ENCODE measurements at regions not wholly inside any gene's neighbourhood (a gene's known extent, or its start where the extent isn't known, plus 50 kb on each side); places are given as distances from the start of the nearest gene placed in this dataset.

- WGBS (ENCODE audit: low lambda C conversion rate, missing lambda C conversion rate), result 40% methylated on average over 3 of the region's 3 CpGs
- DNase-seq (ENCODE audit: low spot score), result no peak
- H3K27ac ChIP-seq, result no peak overlapping the region
Observed at GRCh38 chr7:24464861-24465260, 108.4 kb upstream of the PALS2 start.

GRCh38 chr7:24466168-24466768 is 107.0 kb upstream of the PALS2 start:
- H3K79me2 ChIP-seq, result no peaks in the 10 kb centered on the region

More at GRCh38 chr7:24464861-24465260, 108.4 kb upstream of the PALS2 start:
- Histone ChIP-seq H3K27me3 (no peaks in the 10 kb centered on the region), H3K4me2 (no peak overlapping the region), H3K4me3 (no peak overlapping the region), H2AFZ (no peak overlapping the region), H3K79me2 (no peaks in the 10 kb centered on the region), H3K9me2 (replicated peaks; ENCODE audit: insufficient read depth) (peaks cover 4% of the 10 kb centered on the region), H4K20me1 (ENCODE audit: insufficient read depth, poor library complexity, severe bottlenecking) (no peaks in the 10 kb centered on the region), H3K36me3 (replicated peaks; ENCODE audit: insufficient read depth, low read depth) (no peaks in the 10 kb centered on the region), H3K4me1 (ENCODE audit: insufficient read depth) (peaks cover 7% of the 10 kb centered on the region), H3K9me3 (ENCODE audit: low read depth) (no peaks in the 10 kb centered on the region)
- TF ChIP-seq EZH2phosphoT487 (IDR thresholded peaks at IDR 0.05; ENCODE audit: low read depth, severe bottlenecking, unreplicated experiment), result no peak
- TF ChIP-seq EZH2 (IDR thresholded peaks at IDR 0.05; ENCODE audit: borderline replicate concordance), result no peak
- TF ChIP-seq, protein P1, sequence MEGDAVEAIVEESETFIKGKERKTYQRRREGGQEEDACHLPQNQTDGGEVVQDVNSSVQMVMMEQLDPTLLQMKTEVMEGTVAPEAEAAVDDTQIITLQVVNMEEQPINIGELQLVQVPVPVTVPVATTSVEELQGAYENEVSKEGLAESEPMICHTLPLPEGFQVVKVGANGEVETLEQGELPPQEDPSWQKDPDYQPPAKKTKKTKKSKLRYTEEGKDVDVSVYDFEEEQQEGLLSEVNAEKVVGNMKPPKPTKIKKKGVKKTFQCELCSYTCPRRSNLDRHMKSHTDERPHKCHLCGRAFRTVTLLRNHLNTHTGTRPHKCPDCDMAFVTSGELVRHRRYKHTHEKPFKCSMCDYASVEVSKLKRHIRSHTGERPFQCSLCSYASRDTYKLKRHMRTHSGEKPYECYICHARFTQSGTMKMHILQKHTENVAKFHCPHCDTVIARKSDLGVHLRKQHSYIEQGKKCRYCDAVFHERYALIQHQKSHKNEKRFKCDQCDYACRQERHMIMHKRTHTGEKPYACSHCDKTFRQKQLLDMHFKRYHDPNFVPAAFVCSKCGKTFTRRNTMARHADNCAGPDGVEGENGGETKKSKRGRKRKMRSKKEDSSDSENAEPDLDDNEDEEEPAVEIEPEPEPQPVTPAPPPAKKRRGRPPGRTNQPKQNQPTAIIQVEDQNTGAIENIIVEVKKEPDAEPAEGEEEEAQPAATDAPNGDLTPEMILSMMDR (IDR thresholded peaks at IDR 0.05; ENCODE audit: poor library complexity), result no peak

DNA sequence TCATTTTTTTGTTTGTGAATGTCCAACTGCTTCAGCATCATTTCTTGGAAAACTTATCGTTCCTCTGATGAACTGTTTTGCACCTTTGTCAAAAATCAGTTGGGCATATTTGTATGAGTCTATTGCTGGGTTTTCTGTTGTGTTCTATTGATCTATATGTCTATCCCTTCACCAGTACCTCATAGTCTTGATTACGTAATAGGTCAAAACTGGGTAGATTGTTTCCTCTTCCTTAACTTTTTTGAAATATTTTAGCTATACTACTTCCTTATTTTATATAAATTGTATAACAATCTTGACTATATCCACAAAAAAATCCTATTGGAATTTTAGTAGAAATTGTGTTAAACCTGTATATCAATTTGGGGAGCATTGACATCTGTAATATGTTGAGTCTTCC is 104.1 kb upstream of the PALS2 start:
- peaks cover 7% of the 10 kb centered on the region for H3K4me1 ChIP-seq (ENCODE audit: insufficient read depth)
- no peak overlapping the region for H3K4me3 ChIP-seq
- TF ChIP-seq, protein P1 (IDR thresholded peaks at IDR 0.05; ENCODE audit: poor library complexity), result no peak
- no peak for TF ChIP-seq EZH2phosphoT487 (IDR thresholded peaks at IDR 0.05; ENCODE audit: low read depth, severe bottlenecking, unreplicated experiment)
- TF ChIP-seq EZH2 (IDR thresholded peaks at IDR 0.05; ENCODE audit: borderline replicate concordance), result no peak
- H2AFZ ChIP-seq, result no peak overlapping the region
- H4K20me1 ChIP-seq (ENCODE audit: insufficient read depth, poor library complexity, severe bottlenecking), result no peaks in the 10 kb centered on the region
- no peak overlapping the region for H3K27ac ChIP-seq
- no peaks in the 10 kb centered on the region for H3K9me3 ChIP-seq (ENCODE audit: low read depth)
- H3K36me3 ChIP-seq (replicated peaks; ENCODE audit: insufficient read depth, low read depth), result no peaks in the 10 kb centered on the region
- H3K4me2 ChIP-seq, result no peak overlapping the region
- no peaks in the 10 kb centered on the region for H3K27me3 ChIP-seq
- no peaks in the 10 kb centered on the region for H3K79me2 ChIP-seq
- WGBS (ENCODE audit: low lambda C conversion rate, missing lambda C conversion rate), result 91% methylated on average over 2 of the region's 2 CpGs
- H3K9me2 ChIP-seq (replicated peaks; ENCODE audit: insufficient read depth), result no peaks in the 10 kb centered on the region
- no peak for DNase-seq (ENCODE audit: low spot score)

More at GRCh38 chr7:24466168-24466768, 107.0 kb upstream of the PALS2 start:
- H3K4me2 ChIP-seq, result no peak overlapping the region
- 50% methylated on average over 3 of the region's 3 CpGs for WGBS (ENCODE audit: low lambda C conversion rate, missing lambda C conversion rate)
- no peak for TF ChIP-seq EZH2 (IDR thresholded peaks at IDR 0.05; ENCODE audit: borderline replicate concordance)
- TF ChIP-seq, protein P1 (IDR thresholded peaks at IDR 0.05; ENCODE audit: poor library complexity), result no peak
- no peak for TF ChIP-seq EZH2phosphoT487 (IDR thresholded peaks at IDR 0.05; ENCODE audit: low read depth, severe bottlenecking, unreplicated experiment)
- H3K36me3 ChIP-seq (replicated peaks; ENCODE audit: insufficient read depth, low read depth), result no peaks in the 10 kb centered on the region
- no peak overlapping the region for H3K4me3 ChIP-seq
- H3K27ac ChIP-seq, result no peak overlapping the region
- no peaks in the 10 kb centered on the region for H3K9me3 ChIP-seq (ENCODE audit: low read depth)
- H4K20me1 ChIP-seq (ENCODE audit: insufficient read depth, poor library complexity, severe bottlenecking), result no peaks in the 10 kb centered on the region
- DNase-seq (ENCODE audit: low spot score), result peak; percentile 26
- H3K4me1 ChIP-seq (ENCODE audit: insufficient read depth), result peaks cover 7% of the 10 kb centered on the region
- H3K27me3 ChIP-seq, result no peaks in the 10 kb centered on the region
- no peak overlapping the region for H2AFZ ChIP-seq
- H3K9me2 ChIP-seq (replicated peaks; ENCODE audit: insufficient read depth), result peaks cover 4% of the 10 kb centered on the region

All from hepatocyte (in vitro differentiated cells).